ENCODE measurements at regions not wholly inside any gene's neighbourhood (a gene's known extent, or its start where the extent isn't known, plus 50 kb on each side); places are given as distances from the start of the nearest gene placed in this dataset.

DNA sequence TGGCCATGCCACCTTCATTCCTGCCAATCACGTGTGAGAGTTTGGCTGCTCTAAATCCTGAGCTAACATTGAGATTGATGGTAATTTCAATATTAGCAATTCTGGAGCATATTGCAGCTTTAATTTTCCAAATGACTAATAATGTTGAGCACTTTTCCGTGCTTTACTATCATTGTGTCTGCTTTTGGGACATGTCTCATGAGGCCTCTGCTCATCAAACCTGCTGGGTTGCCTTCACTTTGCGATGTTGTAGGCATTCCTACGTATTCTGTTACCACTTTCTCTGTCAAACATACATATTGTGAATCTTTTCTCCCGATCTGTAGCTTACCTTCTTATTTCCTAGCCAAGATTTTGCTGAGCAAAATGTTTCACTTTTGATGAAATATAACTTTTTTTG lies 466.6 kb downstream of the GALR1 start:
- H3K27me3 ChIP-seq = no peaks in the 10 kb centered on the region
- DNase-seq = no peak

DNA sequence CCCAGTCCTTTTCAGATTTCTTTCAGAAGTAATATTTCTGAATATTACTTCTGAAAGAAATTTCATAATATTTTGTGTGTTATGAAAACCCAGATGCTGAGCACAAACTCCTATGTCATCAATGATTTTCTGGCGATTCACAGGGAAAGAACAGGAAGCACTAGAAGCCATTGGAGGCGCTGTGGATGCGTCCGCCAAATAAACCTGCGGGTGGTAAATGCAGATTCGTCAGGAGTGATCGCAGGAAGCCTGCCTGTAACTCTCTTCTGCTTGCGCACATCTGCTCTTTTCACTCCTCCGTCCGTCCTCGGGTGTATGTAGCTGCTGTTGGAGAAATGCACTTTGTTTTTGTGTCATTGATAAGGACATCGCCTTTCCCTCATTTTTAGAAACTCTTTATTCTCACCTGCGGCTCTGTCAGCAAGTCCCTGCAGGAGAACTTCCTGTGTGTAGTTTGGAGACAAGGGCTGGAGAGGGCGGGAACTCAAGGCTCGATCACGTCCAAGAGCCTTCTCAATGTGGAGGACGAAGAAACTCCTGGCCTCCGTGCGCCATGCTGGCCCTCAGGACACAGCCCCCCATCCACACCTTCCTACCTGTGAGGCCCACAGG lies 483.8 kb downstream of the GALR1 start:
- H3K36me3 ChIP-seq = no peaks in the 10 kb centered on the region
- DNase-seq = no peak
- H3K4me3 ChIP-seq = no peak overlapping the region
- H3K27me3 ChIP-seq = no peaks in the 10 kb centered on the region
- no peaks in the 10 kb centered on the region for H3K9me3 ChIP-seq
- H3K27ac ChIP-seq = no peak overlapping the region
- intact Hi-C loops (cut with DNase I; ENCODE audit: low total_unique reads) = no loop called here
- H3K4me1 ChIP-seq = no peaks in the 10 kb centered on the region
- TF ChIP-seq, protein P1, sequence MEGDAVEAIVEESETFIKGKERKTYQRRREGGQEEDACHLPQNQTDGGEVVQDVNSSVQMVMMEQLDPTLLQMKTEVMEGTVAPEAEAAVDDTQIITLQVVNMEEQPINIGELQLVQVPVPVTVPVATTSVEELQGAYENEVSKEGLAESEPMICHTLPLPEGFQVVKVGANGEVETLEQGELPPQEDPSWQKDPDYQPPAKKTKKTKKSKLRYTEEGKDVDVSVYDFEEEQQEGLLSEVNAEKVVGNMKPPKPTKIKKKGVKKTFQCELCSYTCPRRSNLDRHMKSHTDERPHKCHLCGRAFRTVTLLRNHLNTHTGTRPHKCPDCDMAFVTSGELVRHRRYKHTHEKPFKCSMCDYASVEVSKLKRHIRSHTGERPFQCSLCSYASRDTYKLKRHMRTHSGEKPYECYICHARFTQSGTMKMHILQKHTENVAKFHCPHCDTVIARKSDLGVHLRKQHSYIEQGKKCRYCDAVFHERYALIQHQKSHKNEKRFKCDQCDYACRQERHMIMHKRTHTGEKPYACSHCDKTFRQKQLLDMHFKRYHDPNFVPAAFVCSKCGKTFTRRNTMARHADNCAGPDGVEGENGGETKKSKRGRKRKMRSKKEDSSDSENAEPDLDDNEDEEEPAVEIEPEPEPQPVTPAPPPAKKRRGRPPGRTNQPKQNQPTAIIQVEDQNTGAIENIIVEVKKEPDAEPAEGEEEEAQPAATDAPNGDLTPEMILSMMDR (IDR thresholded peaks at IDR 0.05) = no peak

More for the DNA sequence above, 466.6 kb downstream of the GALR1 start:
- H3K27ac ChIP-seq = no peak overlapping the region
- no peaks in the 10 kb centered on the region for H3K4me1 ChIP-seq
- TF ChIP-seq, protein P1 (IDR thresholded peaks at IDR 0.05) = no peak
- no peak overlapping the region for H3K4me3 ChIP-seq
- H3K9me3 ChIP-seq = no peaks in the 10 kb centered on the region
- no peaks in the 10 kb centered on the region for H3K36me3 ChIP-seq
- intact Hi-C loops (cut with DNase I; ENCODE audit: low total_unique reads) = no loop called here

DNA sequence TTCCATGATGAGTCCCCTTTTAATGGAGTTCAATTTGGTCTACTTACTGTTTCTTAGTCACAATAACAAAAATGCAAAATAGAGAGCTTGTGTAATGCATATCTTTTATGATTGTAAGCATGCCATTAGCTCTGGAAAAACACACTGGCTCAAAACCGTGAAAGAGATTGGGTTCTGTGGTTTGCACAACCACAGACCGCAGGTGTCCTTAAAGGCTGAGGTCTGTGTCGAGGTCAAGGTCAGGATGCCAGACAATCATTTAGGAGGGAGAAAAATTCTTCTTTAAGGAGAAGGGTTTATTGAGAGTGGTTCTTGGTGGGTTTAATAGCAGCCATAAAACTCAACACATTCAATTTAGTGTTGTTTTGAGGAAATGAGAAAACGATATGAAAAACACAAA lies 487.2 kb downstream of the GALR1 start:
- H3K4me1 ChIP-seq = no peaks in the 10 kb centered on the region
- DNase-seq = no peak
- H3K27me3 ChIP-seq = no peaks in the 10 kb centered on the region
- H3K27ac ChIP-seq = no peak overlapping the region
- intact Hi-C loops (cut with DNase I; ENCODE audit: low total_unique reads) = no loop called here
- TF ChIP-seq, protein P1 (IDR thresholded peaks at IDR 0.05) = no peak
- no peaks in the 10 kb centered on the region for H3K9me3 ChIP-seq
- no peak overlapping the region for H3K4me3 ChIP-seq
- H3K36me3 ChIP-seq = no peaks in the 10 kb centered on the region

DNA sequence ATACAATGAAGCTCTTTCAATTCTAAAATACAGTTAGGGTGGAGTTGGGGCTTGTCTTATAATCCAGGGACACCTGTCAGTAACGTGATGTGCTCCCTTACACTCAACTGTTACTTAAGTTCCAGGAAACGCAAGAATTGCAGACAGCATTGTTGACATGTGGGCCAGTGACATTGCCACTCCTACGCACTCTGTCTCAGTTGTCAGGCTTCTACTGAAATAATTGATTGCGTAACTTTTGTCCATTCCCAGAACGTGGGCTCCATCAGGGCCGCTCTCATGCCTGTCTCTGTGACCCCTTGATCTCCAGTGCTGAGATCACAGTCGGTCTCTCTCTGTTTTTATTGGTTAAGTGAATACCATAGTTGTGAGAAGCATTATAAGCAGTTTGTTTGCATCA lies 487.8 kb downstream of the GALR1 start:
- DNase-seq = no peak
- no peaks in the 10 kb centered on the region for H3K36me3 ChIP-seq
- intact Hi-C loops (cut with DNase I; ENCODE audit: low total_unique reads) = no loop called here
- TF ChIP-seq, protein P1 (IDR thresholded peaks at IDR 0.05) = no peak
- no peak overlapping the region for H3K27ac ChIP-seq
- no peak overlapping the region for H3K4me3 ChIP-seq
- no peaks in the 10 kb centered on the region for H3K27me3 ChIP-seq
- no peaks in the 10 kb centered on the region for H3K9me3 ChIP-seq
- H3K4me1 ChIP-seq = no peaks in the 10 kb centered on the region

DNA sequence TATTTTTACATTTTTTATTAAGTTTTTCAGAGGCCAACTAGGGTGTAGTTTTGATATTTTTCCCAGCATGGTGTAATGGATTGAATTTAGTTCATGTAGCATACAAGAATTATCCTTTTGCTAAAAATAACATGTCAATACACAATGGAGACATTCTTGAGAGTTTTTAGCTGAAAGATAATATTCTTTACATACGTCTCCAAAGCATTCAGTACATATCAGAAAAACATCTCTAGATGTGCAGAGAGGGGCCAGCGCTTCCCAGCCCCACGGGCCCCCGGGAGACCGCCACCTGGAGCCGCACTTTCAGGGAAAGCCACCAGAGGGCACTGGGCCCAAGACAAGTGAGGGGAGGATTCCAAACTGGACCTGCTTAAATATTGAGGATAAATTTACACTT lies 499.4 kb downstream of the GALR1 start:
- TF ChIP-seq, protein P1 (IDR thresholded peaks at IDR 0.05) = peak in 1 of 2 experiments; percentile 6
- H3K27ac ChIP-seq = no peak overlapping the region
- H3K27me3 ChIP-seq = no peaks in the 10 kb centered on the region
- no peaks in the 10 kb centered on the region for H3K36me3 ChIP-seq
- no peaks in the 10 kb centered on the region for H3K9me3 ChIP-seq
- H3K4me3 ChIP-seq = no peak overlapping the region
- intact Hi-C loops (cut with DNase I; ENCODE audit: low total_unique reads) = no loop called here
- DNase-seq = no peak
- H3K4me1 ChIP-seq = peaks cover 0 to 3% (median 0%) of the 10 kb centered on the region in 4 donors

DNA sequence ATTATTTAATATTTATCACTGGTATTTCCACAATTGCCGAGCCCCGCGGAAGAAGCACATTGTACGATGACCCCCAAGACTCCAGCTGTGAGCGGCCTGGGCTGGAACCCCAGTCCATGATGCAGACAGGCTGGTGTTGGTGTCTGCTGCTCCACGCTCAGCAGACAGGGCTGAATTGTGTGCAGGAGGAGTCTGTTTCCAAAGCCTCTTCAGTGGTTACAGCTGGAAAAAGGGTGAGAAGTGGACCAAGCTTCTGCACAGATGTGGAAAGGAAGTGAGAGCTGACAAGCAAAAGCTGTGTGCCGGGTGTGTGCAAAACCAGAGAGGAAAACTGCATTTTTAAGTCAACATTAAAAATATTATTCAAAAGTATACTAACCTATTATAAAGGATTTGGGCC lies 500.4 kb downstream of the GALR1 start:
- Histone ChIP-seq H3K4me1 (peaks cover 0 to 3% (median 0%) of the 10 kb centered on the region in 4 donors), H3K4me3 (no peak overlapping the region), H3K27ac (no peak overlapping the region), H3K27me3 (no peaks in the 10 kb centered on the region), H3K36me3 (no peaks in the 10 kb centered on the region), H3K9me3 (no peaks in the 10 kb centered on the region)
- DNase-seq = no peak
- intact Hi-C loops (cut with DNase I; ENCODE audit: low total_unique reads) = no loop called here
- TF ChIP-seq, protein P1 (IDR thresholded peaks at IDR 0.05) = no peak
